Gastrocnemius medialis (tissue), 4 donors: ENCODE measurements at regions not wholly inside any gene's neighbourhood (a gene's known extent, or its start where the extent isn't known, plus 50 kb on each side); places are given as distances from the start of the nearest gene placed in this dataset.
"Not testable (repeated sequence)": the region's sequence is repeated elsewhere in the genome, so short reads cannot be mapped to it uniquely, and the experiment has no call there.

Experiments
- ATAC-seq, 2 donors: fragments of 150-250 bp; one replicate each; pipeline ENCODE4 v1.9.1; 2016
- DNase-seq, 2 donors: peaks; one replicate each; pipeline ENCODE4 v3.0.0-alpha.2; 2019
- H3K27ac ChIP-seq, 4 donors: fragments of 200-600 bp; sonication (generic); 1 replicate in 1 of 4; 2 replicates in 3 of 4; pipeline ENCODE4 v1.5.1; 2016 to 2018; ENCODE audit warnings: mild to moderate bottlenecking in 2 of 4, moderate library complexity in 1 of 4
- H3K27me3 ChIP-seq, 3 donors: fragments of 200-600 bp; sonication (generic) in 2 of 3; 1 replicate in 1 of 3; 2 replicates in 2 of 3; pipeline versions ENCODE4 v1.5.1 to v1.6.0; 2016 to 2019; ENCODE audit warnings: mild to moderate bottlenecking in 1 of 3, moderate library complexity in 1 of 3
- H3K36me3 ChIP-seq, 2 donors: fragments of 200-600 bp; sonication (generic) in 1 of 2; one replicate each; pipeline ENCODE4 v1.5.1; 2017 to 2018
- H3K4me1 ChIP-seq, 2 donors: fragments of 200-600 bp; sonication (generic) in 1 of 2; one replicate each; pipeline ENCODE4 v1.5.1; 2016 to 2017; ENCODE audit warnings: mild to moderate bottlenecking in 2 of 2
- H3K4me3 ChIP-seq, 4 donors: fragments of 200-600 bp; sonication (generic) in 3 of 4; 1 replicate in 1 of 4; 2 replicates in 3 of 4; pipeline ENCODE4 v1.5.1; 2016 to 2019; ENCODE audit warnings: mild to moderate bottlenecking in 2 of 4
- H3K9me3 ChIP-seq, 3 donors: fragments of 200-600 bp; sonication (generic) in 2 of 3; 1 replicate in 1 of 3; 2 replicates in 2 of 3; pipeline ENCODE4 v1.5.1; 2016 to 2019
- POLR2A ChIP-seq, 2 donors: fragments of 450-650 bp; IDR thresholded peaks; one replicate each; pipeline ENCODE4 v1.6.1; 2017; ENCODE audit warnings: antibody characterized with exemption in 2 of 2, mild to moderate bottlenecking in 2 of 2, moderate library complexity in 2 of 2
- in situ Hi-C, 4 donors: fragments of 200-750 bp; cut with MboI; loops; one replicate each; pipeline versions ENCODE4 v1.15.0 to v1.8.0; 2017; ENCODE audit warnings: low sequenced_read_pairs in 4 of 4
- intact Hi-C: fragments of 100-400 bp; cut with DNase I; formaldehyde crosslinking; loops from one replicate; pipeline ENCODE4 v1.15.1; 2023; ENCODE audit warnings: low total_unique reads
- TF ChIP-seq, protein P1 (sequence below), 5 experiments: fragments of 450-650 bp in 3 of 5; fragments of 200-600 bp in 2 of 5; sonication (generic) in 2 of 5; IDR thresholded peaks in 4 of 5; conservative IDR thresholded peaks in 1 of 5; 1 replicate in 4 of 5; 2 replicates in 1 of 5; pipeline ENCODE4 v1.5.1; 2016 to 2019; ENCODE audit warnings: antibody characterized with exemption in 5 of 5, mild to moderate bottlenecking in 3 of 5, moderate library complexity in 3 of 5

DNA sequence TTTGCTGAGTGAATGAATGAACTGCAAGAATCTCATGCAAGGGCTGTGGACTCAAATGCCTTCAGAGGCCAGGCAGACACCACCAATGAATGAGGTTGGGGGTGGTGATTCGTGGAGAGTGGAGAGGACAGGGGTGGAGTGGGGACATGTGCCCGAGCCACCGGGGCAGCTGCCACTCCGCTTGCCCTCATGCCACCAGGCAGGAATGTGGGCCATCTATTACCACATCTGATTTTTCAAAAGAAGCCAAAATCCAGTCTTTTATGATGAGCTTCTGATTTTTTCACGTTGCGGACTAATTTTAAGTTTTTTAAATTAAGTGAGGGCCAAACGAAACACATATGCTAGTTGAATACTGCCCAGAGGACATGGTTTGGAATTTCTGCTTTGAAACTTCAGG is 67.1 kb upstream of the SMURF2 start:
- no peaks in the 10 kb centered on the region for H3K9me3 ChIP-seq
- no peaks in the 10 kb centered on the region for H3K27me3 ChIP-seq
- in situ Hi-C loops (no loop called here), intact Hi-C loops (no loop called here)
- TF ChIP-seq POLR2A (IDR thresholded peaks at IDR 0.05) = no peak
- TF ChIP-seq, protein P1, sequence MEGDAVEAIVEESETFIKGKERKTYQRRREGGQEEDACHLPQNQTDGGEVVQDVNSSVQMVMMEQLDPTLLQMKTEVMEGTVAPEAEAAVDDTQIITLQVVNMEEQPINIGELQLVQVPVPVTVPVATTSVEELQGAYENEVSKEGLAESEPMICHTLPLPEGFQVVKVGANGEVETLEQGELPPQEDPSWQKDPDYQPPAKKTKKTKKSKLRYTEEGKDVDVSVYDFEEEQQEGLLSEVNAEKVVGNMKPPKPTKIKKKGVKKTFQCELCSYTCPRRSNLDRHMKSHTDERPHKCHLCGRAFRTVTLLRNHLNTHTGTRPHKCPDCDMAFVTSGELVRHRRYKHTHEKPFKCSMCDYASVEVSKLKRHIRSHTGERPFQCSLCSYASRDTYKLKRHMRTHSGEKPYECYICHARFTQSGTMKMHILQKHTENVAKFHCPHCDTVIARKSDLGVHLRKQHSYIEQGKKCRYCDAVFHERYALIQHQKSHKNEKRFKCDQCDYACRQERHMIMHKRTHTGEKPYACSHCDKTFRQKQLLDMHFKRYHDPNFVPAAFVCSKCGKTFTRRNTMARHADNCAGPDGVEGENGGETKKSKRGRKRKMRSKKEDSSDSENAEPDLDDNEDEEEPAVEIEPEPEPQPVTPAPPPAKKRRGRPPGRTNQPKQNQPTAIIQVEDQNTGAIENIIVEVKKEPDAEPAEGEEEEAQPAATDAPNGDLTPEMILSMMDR (IDR thresholded peaks at IDR 0.05 in 4 of 5, conservative IDR thresholded peaks at IDR 0.05 in 1 of 5) = no peak
- ATAC-seq (no peak), DNase-seq (no peak)
- no peak overlapping the region for H3K27ac ChIP-seq
- no peaks in the 10 kb centered on the region for H3K36me3 ChIP-seq
- H3K4me3 ChIP-seq = no peak overlapping the region
- H3K4me1 ChIP-seq = peaks cover 0 to 4% of the 10 kb centered on the region in 2 donors

GRCh38 chr17:64728041-64728695 is 66.1 kb upstream of the SMURF2 start:
- Histone ChIP-seq H3K4me3 (no peak overlapping the region), H3K36me3 (no peaks in the 10 kb centered on the region), H3K27me3 (no peaks in the 10 kb centered on the region), H3K9me3 (no peaks in the 10 kb centered on the region), H3K4me1 (peaks cover 0 to 7% of the 10 kb centered on the region in 2 donors), H3K27ac (no peak overlapping the region)
- intact Hi-C loops = no loop called here
- in situ Hi-C loops = no loop called here
- ATAC-seq (no peak), DNase-seq (peak in 1 of 2 donors; percentile 23)
- TF ChIP-seq, protein P1 (IDR thresholded peaks at IDR 0.05 in 4 of 5, conservative IDR thresholded peaks at IDR 0.05 in 1 of 5) = no peak
- no peak for TF ChIP-seq POLR2A (IDR thresholded peaks at IDR 0.05)

DNA sequence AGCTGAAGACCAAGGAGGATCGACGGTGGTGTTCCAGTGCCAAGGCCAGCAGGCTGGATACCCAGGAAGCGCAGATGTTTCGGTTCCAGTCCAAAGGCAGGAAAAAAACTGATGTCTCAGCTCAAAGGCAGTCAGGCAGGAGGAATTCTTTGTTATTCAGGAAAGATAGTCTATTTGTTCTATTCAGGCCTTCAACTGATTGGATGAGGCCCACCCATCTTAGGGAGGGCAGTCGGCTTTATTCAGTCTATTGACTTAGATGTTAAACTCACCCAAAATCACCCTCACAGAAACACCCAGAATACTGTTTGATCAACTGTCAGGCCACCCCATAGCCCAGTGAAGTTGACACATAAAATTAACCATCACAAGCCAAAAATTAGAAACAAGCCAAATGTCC is 63.9 kb upstream of the SMURF2 start:
- H3K27me3 ChIP-seq, H3K4me3 ChIP-seq, in situ Hi-C loops, DNase-seq, H3K4me1 ChIP-seq, intact Hi-C loops, H3K36me3 ChIP-seq, H3K27ac ChIP-seq, H3K9me3 ChIP-seq, ATAC-seq: not testable (repeated sequence)

DNA sequence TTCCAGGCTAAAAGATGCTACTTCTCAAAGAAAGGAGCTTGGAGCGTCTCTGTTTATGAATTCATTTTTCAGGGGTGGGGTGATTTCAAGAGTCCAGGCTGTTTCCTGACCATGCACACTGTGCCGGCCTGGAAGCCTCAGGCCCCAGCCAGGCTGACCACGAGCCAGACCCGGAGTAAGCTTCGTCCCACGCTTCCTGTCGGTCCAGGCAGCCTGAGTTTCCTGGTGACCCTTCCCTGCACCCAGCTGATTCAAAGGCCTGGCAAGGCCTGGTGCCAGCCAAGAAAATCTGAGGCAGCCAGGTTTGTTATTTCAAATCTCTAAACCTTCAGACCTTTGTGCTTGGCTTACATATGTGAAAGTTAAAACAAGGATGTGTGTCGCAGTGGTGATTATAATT is 62.1 kb upstream of the SMURF2 start:
- H3K9me3 ChIP-seq, H3K27me3 ChIP-seq, intact Hi-C loops, DNase-seq, H3K4me1 ChIP-seq, in situ Hi-C loops, H3K4me3 ChIP-seq, H3K36me3 ChIP-seq: not testable (repeated sequence)
- ATAC-seq = peak in 1 of 2 donors; percentile 46
- H3K27ac ChIP-seq = peak overlapping the region in 1 of 4 donors; percentile 16

DNA sequence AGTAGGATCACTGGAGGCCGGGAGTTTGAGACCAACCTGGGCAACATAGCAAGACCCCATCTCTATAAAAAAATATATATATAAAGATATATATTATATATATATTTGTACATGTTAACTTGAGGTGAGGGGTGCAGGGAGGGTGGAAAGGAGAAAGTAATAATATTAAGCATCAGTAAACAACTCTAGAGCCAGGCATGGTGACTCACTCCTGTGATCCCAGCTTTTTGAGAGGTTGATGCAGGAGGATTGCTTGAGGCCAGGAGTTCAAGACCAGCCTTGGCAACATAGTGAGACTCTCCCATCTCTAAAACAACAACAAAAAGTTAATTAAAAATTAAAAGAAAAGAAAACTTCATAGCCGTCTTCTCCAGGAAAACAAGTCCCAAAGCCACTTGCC is 61.7 kb upstream of the SMURF2 start:
- in situ Hi-C loops = no loop called here
- Histone ChIP-seq H3K4me3 (no peak overlapping the region), H3K4me1 (peaks cover 0 to 7% of the 10 kb centered on the region in 2 donors), H3K36me3 (no peaks in the 10 kb centered on the region), H3K27me3 (no peaks in the 10 kb centered on the region), H3K9me3 (no peaks in the 10 kb centered on the region), H3K27ac (no peak overlapping the region)
- DNase-seq = no peak
- TF ChIP-seq, protein P1 (IDR thresholded peaks at IDR 0.05 in 4 of 5, conservative IDR thresholded peaks at IDR 0.05 in 1 of 5) = no peak
- TF ChIP-seq POLR2A (IDR thresholded peaks at IDR 0.05) = no peak
- intact Hi-C loops = no loop called here
- no peak for ATAC-seq

DNA sequence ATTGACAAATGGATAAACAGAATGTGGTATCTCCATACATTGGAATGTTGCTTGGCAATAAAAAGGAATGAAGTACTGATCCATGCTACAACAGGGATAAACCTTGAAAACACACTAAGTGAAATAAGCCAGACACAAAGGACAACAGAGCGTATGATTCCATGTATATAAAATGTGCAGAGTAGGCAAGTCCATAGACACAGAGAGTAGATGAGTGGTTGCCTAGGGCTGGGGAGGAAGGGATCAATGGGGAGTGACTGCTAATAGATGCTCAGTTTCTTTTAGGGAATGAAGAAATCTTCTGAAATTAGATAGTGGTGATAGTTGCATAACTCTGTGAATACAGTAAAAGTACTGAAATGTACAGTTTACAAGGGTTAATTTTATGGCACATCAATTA is 59.4 kb upstream of the SMURF2 start:
- in situ Hi-C loops, H3K9me3 ChIP-seq, H3K36me3 ChIP-seq, H3K4me1 ChIP-seq, ATAC-seq, H3K27ac ChIP-seq, H3K4me3 ChIP-seq, DNase-seq, intact Hi-C loops, H3K27me3 ChIP-seq: not testable (repeated sequence)

DNA sequence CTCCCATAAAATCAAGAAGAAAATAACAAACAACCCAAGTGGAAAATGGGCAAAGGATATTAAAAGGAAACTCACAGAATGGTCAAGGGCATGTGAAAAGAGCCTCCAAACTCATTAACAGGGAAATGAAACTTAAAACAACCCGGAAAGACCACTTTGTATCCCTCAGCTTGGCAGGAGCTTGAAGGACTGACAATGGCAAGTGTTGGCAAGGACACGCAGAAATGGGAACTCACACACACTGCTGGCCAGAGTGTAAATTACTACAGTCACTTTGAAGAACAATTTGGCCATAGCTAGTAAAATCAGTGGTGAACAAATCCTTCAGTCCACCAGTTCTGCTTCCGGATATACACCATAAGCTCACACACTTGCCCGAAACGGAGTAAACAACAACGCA is 58.1 kb upstream of the SMURF2 start:
- H3K27ac ChIP-seq, intact Hi-C loops, H3K4me1 ChIP-seq, DNase-seq, H3K27me3 ChIP-seq, in situ Hi-C loops, H3K4me3 ChIP-seq, H3K36me3 ChIP-seq, H3K9me3 ChIP-seq, ATAC-seq: not testable (repeated sequence)

- H3K36me3 ChIP-seq, DNase-seq, H3K9me3 ChIP-seq, ATAC-seq, H3K27ac ChIP-seq, in situ Hi-C loops, intact Hi-C loops, H3K4me1 ChIP-seq, H3K4me3 ChIP-seq, H3K27me3 ChIP-seq: not testable (repeated sequence)
Observed at GRCh38 chr17:64719517-64719916, 57.4 kb upstream of the SMURF2 start.

DNA sequence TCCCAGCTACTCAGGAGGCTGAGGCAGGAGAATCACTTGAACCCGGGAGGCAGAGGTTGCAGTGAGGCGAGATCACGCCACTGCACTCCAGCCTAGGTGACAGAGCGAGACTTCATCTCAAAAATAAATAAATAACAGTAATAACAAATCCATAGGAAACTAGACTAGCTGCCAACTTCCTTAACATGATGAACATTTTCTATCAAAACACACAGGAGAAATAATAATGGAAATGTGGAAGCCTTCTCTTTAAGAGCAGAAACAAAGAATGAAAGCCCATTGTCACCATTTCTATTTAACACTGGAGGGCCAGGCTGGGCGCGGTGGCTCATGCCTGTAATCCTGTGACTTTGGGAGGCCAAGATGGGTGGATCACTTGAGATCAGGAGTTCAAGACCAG is 56.7 kb upstream of the SMURF2 start:
- H3K4me1 ChIP-seq = not testable (repeated sequence)

More for the DNA sequence above, 56.7 kb upstream of the SMURF2 start:
- H3K9me3 ChIP-seq, H3K27me3 ChIP-seq, H3K36me3 ChIP-seq, DNase-seq, H3K27ac ChIP-seq, intact Hi-C loops, H3K4me3 ChIP-seq, ATAC-seq, in situ Hi-C loops: not testable (repeated sequence)
